ENCODE measurements at regions not wholly inside any gene's neighbourhood (a gene's known extent, or its start where the extent isn't known, plus 50 kb on each side); places are given as distances from the start of the nearest gene placed in this dataset.
"Not testable (repeated sequence)": the region's sequence is repeated elsewhere in the genome, so short reads cannot be mapped to it uniquely, and the experiment has no call there.

DNA sequence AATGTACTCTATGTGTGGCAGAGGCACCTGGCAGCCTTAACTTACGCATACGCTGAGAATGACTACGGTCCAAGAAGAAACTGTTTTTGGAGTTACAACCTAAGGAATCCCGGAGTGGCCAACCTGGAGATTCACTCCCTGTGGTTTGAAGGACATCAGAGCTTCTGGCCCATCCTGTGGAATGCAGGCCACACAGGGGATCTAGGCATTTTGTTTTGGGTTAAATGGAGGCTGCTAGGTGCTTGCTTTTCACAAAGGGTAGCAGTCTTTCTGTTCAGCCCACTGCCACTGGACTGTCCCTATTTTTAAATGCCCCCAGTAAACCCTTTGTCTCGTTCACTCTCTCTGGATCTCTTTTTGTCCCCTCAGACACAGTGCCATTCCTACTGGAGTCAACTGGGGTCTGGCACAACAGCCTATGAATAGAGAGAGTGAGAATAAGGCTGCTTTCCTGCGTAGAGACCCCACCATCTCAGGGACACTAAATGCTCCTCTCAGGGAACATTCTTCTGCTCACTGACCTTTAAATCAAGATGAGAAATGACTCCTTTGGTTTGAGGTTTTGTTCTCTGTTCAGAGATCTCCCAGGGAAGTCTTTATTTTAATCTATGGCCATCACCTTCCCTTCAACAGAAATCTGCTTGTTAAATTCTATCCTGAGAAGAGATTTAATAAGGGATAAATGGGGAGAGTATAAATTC is 124.9 kb downstream of the B3GNT2 start:
- no peak for TF ChIP-seq CTCF (IDR thresholded peaks at IDR 0.05; ENCODE audit: low read depth, low read length, missing control alignments)
- DNase-seq (ENCODE audit: extremely low read depth, low read depth) = no peak
- no peak overlapping the region for H3K4me3 ChIP-seq (replicated peaks; ENCODE audit: low read depth, low read length)

DNA sequence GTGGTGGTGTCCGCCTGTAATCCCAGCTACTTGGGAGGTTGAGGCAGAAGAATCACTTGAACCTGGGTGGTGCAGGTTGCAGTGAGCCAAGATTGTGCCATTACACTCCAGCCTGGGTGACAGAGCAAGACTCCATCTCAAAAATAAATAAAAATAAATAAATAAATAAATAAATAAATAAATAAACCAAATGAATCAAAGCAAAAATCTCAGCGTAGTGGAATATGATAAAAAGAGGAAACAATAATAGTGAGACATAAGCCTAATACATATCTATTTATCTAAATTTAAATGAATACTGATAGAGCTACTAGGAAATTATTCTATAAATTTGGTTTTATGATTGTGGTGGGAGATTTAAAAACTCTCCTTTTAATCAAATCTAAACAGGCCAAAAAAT is 124.2 kb downstream of the B3GNT2 start:
- not testable (repeated sequence) for DNase-seq (ENCODE audit: extremely low read depth, low read depth); H3K4me3 ChIP-seq (replicated peaks; ENCODE audit: low read depth, low read length)

DNA sequence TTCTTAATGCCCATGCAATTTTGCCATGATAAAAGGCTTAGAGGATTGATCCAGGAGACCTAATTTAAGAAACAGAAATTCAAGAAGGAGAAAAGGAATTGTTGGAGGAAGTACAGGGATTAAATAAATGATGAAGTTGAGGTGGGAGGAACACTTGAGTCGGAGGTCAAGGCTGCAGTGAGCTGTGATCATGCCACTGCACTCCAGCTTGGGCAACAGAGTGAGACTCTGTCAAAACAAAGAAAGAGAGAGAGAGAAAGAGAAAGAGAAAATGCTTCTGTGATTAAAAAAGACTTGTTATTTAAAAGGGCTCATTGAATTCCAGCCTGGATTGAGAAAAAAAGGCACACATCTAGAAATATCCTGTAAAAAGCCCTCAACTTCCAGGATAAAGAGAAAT is 123.2 kb downstream of the B3GNT2 start:
- no peak for DNase-seq (ENCODE audit: extremely low read depth, low read depth)
- TF ChIP-seq CTCF (IDR thresholded peaks at IDR 0.05; ENCODE audit: low read depth, low read length, missing control alignments) = no peak
- no peak overlapping the region for H3K4me3 ChIP-seq (replicated peaks; ENCODE audit: low read depth, low read length)

GRCh38 chr2:62315476-62315875 is 119.6 kb downstream of the B3GNT2 start:
- no peak for DNase-seq (ENCODE audit: extremely low read depth, low read depth)
- no peak for TF ChIP-seq CTCF (IDR thresholded peaks at IDR 0.05; ENCODE audit: low read depth, low read length, missing control alignments)
- no peak overlapping the region for H3K4me3 ChIP-seq (replicated peaks; ENCODE audit: low read depth, low read length)

DNA sequence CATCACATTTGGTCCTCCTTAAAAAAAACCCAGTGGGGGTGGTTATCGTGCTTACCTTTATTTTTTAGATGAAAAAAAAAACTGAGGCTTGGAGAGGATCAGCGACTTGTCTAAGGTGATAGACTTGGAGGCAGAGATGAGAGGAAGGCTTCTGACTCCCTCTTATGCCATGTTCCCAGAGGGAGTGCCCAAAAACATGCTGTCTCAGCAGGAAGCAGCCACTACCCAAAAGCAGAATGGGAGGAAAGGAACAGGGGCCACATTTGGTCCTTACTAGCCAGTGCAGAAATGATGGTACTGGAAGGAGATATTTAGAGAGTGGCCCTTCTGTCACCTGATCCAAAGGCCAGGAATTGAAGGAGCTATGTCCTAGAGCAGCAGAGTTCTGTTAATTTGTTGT is 118.4 kb downstream of the B3GNT2 start:
- no peak for TF ChIP-seq CTCF (IDR thresholded peaks at IDR 0.05; ENCODE audit: low read depth, low read length, missing control alignments)
- no peak overlapping the region for H3K4me3 ChIP-seq (replicated peaks; ENCODE audit: low read depth, low read length)
- DNase-seq (ENCODE audit: extremely low read depth, low read depth) = no peak

DNA sequence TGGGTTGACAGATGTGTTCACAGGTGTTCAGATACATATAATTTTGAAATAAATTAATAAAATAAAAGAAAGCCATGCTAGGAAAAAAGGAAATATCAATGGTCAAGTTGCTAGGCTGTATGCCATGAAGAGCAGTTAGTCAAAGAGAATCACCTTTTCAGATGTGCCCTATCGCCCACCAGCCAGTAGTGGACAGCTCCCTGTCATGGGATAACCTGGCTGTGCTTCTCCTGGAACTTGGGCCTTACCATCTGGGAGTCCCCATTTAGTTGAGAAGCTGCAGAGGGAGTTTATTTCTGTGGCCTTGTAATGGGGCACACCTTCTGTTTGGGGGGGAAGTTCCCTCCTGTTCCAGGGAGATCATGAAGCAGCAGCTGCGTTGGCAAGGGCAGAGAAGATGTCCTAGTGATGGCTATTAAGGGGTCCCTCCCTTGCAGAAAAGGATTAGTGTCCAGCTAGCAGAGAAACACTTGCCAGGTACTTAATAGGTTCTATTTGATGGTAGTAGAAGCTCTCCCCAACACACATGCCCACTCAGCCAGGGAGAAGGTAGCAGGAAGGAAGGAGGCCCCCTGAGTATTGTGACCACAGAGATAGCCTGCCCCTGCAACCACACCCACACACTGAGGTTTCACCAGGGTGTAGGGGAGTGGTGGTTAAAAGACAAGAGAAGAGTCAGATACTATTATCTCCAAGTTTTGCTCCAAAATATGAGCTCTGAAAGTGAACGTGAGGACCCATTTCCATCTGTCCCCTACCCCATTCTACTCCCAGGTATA is 117.7 kb downstream of the B3GNT2 start:
- no peak for DNase-seq (ENCODE audit: extremely low read depth, low read depth)
- TF ChIP-seq CTCF (IDR thresholded peaks at IDR 0.05; ENCODE audit: low read depth, low read length, missing control alignments) = no peak
- H3K4me3 ChIP-seq (replicated peaks; ENCODE audit: low read depth, low read length) = no peak overlapping the region

DNA sequence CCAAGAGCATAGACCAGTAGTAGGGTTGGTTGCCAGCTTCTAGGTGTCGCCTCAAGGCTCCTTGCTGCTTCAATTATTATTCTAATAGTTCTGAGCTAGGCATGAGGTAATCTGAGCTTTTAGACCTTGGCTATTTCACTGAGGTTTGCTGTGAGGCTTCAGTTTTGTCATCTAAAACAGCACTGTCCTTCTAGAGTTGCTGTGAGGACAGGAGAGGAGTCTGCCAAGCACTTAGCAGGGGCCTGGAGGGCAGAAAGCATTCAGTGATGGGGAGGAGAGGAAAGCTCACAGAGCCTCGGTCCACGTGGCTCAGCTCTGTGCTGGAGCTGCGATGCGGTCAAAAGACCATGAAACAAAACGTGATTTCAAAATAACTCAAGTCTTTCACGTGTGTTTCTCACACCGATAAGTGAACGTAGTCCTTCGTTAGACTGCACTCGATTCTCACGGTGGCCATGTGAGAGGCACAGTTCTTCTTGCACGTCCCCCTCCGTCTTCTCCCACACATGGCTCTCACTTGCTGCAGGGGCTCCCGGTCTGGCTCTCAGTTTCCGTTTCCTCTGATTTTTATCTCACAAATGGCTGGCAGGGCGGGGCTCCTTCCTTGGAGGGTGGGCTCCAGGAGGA is 113.7 kb downstream of the B3GNT2 start:
- no peak for TF ChIP-seq CTCF (IDR thresholded peaks at IDR 0.05; ENCODE audit: low read depth, low read length, missing control alignments)
- DNase-seq (ENCODE audit: extremely low read depth, low read depth) = no peak
- no peak overlapping the region for H3K4me3 ChIP-seq (replicated peaks; ENCODE audit: low read depth, low read length)

Measured in HFF-Myc (cell line).